ENCODE measurements at regions not wholly inside any gene's neighbourhood (a gene's known extent, or its start where the extent isn't known, plus 50 kb on each side); places are given as distances from the start of the nearest gene placed in this dataset.

DNA sequence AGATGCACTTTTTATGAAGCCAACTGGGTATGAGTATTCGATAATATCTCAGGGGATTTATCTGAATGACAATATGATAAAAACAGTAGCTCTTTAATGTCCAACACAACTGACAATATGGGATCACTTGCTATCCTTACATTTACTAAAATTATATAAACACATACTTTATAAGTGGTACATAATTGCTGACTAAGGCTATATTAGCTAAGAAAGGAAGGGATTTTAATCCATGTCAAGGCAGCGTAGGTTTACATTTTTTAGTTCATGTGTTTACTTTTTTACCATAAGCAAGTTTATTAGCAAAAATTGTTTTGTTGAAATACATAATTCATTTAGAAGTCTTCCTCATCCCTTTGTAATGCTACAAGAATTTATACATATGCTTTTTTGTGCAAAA, 796.2 kb downstream of the TLE1 start:
- no peak for DNase-seq (ENCODE audit: low read depth)
- H3K4me3 ChIP-seq (replicated peaks; ENCODE audit: low read depth, low read length): no peak overlapping the region
- TF ChIP-seq, protein P1, sequence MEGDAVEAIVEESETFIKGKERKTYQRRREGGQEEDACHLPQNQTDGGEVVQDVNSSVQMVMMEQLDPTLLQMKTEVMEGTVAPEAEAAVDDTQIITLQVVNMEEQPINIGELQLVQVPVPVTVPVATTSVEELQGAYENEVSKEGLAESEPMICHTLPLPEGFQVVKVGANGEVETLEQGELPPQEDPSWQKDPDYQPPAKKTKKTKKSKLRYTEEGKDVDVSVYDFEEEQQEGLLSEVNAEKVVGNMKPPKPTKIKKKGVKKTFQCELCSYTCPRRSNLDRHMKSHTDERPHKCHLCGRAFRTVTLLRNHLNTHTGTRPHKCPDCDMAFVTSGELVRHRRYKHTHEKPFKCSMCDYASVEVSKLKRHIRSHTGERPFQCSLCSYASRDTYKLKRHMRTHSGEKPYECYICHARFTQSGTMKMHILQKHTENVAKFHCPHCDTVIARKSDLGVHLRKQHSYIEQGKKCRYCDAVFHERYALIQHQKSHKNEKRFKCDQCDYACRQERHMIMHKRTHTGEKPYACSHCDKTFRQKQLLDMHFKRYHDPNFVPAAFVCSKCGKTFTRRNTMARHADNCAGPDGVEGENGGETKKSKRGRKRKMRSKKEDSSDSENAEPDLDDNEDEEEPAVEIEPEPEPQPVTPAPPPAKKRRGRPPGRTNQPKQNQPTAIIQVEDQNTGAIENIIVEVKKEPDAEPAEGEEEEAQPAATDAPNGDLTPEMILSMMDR (IDR thresholded peaks at IDR 0.05; ENCODE audit: low read length, missing control alignments): no peak

DNA sequence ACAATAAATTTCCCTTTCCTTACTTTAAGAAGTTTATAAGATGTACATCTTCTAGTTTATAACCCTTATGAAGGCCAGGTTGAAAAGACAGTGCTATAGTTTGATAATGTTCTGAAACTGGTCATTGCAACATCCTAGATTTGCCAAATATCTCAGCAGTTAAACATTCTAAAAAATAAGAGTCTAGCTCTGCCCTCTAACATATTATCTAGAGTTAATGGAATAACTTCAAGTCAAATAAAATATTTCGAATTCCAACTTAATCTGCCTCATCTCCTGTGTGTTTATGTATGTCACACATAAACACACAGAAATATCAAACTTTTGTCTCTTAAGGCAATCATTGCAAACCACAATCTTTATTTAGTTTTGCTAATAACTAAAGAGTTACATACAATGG, 796.6 kb downstream of the TLE1 start:
- H3K4me3 ChIP-seq (replicated peaks; ENCODE audit: low read depth, low read length): no peak overlapping the region
- TF ChIP-seq, protein P1 (IDR thresholded peaks at IDR 0.05; ENCODE audit: low read length, missing control alignments): no peak
- no peak for DNase-seq (ENCODE audit: low read depth)

DNA sequence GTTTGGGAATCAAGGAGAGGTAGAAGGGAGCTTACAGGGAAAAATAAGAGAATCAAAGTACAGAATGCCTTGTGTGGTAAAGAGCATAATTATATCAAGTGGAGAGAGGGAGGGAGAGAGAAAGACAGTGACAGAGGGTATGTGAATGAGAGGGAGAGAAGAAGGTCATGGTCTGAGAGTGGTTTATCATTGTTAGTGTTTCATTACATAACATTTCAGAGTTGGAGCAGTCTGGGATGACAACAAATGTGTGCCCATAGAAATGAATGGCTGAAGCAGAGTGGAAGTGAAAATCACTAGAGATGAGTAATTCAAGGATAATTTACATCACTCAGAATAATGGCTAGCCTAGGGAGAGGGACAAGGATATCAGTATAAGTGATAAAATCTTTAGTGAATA, 799.2 kb downstream of the TLE1 start:
- TF ChIP-seq, protein P1 (IDR thresholded peaks at IDR 0.05; ENCODE audit: low read length, missing control alignments): no peak
- DNase-seq (ENCODE audit: low read depth): no peak
- no peak overlapping the region for H3K4me3 ChIP-seq (replicated peaks; ENCODE audit: low read depth, low read length)

DNA sequence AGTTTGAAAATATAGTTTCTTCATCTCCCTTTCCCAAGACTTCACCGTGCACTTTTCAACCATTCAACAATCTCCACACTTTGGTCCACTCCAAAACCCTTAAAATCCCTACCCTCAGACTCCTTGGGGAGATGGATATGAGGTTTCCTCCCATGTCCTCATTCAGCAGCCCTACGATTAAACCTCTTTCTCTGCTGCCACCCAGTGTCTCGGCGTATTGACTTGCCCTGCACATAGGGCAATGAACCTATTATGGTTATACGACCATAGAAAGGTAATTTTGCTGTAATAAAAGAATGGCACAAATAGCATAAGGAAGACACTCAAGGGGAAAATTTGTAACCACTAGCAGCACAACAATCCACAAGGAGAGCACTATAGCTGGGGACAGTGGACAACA, 803.5 kb downstream of the TLE1 start:
- no peak overlapping the region for H3K4me3 ChIP-seq (replicated peaks; ENCODE audit: low read depth, low read length)
- DNase-seq (ENCODE audit: low read depth): no peak

DNA sequence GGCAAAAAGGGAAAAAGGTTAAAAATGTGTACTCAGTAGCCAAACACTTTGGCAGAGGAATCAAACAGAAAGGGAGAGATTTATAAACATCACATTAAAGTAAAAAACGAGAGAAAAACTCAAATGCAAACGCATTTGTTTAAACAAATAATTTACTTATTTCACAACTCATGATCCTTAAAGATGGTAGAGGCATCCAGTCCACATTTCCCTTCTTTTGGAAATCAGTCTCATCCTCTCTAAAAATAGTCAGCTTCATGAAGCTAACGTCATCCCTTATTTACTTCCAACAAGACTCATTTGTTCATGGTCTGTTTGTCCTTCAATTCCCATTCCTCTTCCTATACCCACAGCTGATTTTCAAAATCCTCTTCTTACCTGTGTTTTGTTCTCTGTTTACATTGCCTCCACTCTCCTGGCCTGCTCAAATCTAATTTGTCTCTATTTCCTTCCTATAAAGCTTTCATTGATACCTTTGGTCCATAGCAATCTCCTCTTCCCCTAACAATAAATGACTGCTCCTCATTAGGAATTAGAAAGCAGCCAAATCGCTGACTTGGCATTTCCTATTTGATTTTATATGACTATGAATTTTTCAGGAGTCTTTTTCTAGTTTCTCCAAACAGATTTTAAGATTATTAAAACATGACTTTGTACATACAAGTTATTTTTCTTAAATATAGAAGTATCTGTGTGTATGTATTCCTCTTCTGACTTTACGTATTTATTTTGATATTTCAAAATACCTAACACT, 805.3 kb downstream of the TLE1 start:
- TF ChIP-seq, protein P1 (IDR thresholded peaks at IDR 0.05; ENCODE audit: low read length, missing control alignments): no peak
- no peak for DNase-seq (ENCODE audit: low read depth)
- no peak overlapping the region for H3K4me3 ChIP-seq (replicated peaks; ENCODE audit: low read depth, low read length)

More for the DNA sequence above, 803.5 kb downstream of the TLE1 start:
- TF ChIP-seq, protein P1 (IDR thresholded peaks at IDR 0.05; ENCODE audit: low read length, missing control alignments): no peak

DNA sequence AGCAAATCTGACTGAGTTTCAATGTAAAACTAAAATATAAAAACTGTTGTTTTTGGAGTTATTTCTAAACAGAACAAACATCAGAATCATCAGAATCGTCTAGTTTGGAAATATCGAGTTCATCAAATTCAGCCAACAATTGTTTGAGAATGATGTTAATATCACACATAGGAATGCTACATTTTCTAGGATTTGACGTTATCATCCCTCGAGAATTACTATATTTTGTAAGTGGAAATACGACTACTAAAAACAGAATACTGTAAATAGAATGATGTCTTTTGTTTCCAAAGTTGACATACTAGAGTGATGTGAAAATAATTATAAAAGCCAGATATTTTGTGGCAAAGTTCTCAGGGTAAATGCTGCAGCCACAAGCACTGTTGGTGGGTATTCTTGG, 805.9 kb downstream of the TLE1 start:
- H3K4me3 ChIP-seq (replicated peaks; ENCODE audit: low read depth, low read length): no peak overlapping the region
- no peak for DNase-seq (ENCODE audit: low read depth)
- TF ChIP-seq, protein P1 (IDR thresholded peaks at IDR 0.05; ENCODE audit: low read length, missing control alignments): no peak

DNA sequence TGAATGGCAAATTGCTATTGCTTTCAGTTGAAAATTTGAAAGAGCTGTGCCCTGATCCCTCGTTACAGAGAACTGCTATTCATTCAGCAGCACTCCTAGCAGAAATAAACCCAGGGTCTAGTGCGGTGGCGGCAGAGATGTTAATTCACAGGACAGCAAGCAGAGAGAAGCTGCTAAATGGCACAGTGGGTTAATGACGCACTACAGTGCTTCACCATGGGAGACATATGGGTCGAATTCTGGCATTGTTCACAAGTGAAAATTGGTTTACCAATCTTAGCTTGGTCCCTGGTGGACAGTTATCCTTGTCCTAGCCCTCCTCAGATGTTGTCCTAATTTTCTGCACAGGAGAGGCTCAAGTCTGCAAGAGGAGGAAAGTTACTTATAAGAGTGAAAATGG, 807.4 kb downstream of the TLE1 start:
- TF ChIP-seq, protein P1 (IDR thresholded peaks at IDR 0.05; ENCODE audit: low read length, missing control alignments): no peak
- no peak overlapping the region for H3K4me3 ChIP-seq (replicated peaks; ENCODE audit: low read depth, low read length)
- DNase-seq (ENCODE audit: low read depth): no peak

Measured in fibroblast of pulmonary artery (primary cell).